A549 (cell line): ENCODE measurements at regions not wholly inside any gene's neighbourhood (a gene's known extent, or its start where the extent isn't known, plus 50 kb on each side); places are given as distances from the start of the nearest gene placed in this dataset.

Experiments used
- CEBPB ChIP-seq, 2 experiments: fragments of >200 bp in 1 of 2; sonication (Bioruptor Twin) in 1 of 2; formaldehyde crosslinking in 1 of 2; IDR thresholded peaks; 2 replicates each; pipeline ENCODE4 v1.6.1; 2012 to 2016
- RAD21 ChIP-seq, 2 experiments: fragments of >200 bp in 1 of 2; sonication (Bioruptor Twin) in 1 of 2; formaldehyde crosslinking in 1 of 2; IDR thresholded peaks in 1 of 2; conservative IDR thresholded peaks in 1 of 2; 2 replicates in 1 of 2; 3 replicates in 1 of 2; pipeline ENCODE4 v1.6.1; 2012 to 2018; ENCODE audit warnings: inconsistent platforms in 1 of 2
- TF ChIP-seq, protein P1 (sequence below): fragments of >200 bp; sonication (Bioruptor Twin); formaldehyde crosslinking; IDR thresholded peaks from 3 replicates; pipeline ENCODE4 v1.5.1; 2016

GRCh38 chr6:119586250-119586882 lies 236.8 kb upstream of the MAN1A1 start:
- TF ChIP-seq, protein P1, sequence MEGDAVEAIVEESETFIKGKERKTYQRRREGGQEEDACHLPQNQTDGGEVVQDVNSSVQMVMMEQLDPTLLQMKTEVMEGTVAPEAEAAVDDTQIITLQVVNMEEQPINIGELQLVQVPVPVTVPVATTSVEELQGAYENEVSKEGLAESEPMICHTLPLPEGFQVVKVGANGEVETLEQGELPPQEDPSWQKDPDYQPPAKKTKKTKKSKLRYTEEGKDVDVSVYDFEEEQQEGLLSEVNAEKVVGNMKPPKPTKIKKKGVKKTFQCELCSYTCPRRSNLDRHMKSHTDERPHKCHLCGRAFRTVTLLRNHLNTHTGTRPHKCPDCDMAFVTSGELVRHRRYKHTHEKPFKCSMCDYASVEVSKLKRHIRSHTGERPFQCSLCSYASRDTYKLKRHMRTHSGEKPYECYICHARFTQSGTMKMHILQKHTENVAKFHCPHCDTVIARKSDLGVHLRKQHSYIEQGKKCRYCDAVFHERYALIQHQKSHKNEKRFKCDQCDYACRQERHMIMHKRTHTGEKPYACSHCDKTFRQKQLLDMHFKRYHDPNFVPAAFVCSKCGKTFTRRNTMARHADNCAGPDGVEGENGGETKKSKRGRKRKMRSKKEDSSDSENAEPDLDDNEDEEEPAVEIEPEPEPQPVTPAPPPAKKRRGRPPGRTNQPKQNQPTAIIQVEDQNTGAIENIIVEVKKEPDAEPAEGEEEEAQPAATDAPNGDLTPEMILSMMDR = no peak
- no peak for TF ChIP-seq CEBPB (IDR thresholded peaks at IDR 0.05)
- TF ChIP-seq RAD21 (conservative IDR thresholded peaks at IDR 0.05 in 1 of 2, IDR thresholded peaks at IDR 0.05 in 1 of 2) = no peak
